Fibroblast of pulmonary artery (primary cell): ENCODE measurements at regions not wholly inside any gene's neighbourhood (a gene's known extent, or its start where the extent isn't known, plus 50 kb on each side); places are given as distances from the start of the nearest gene placed in this dataset.

Source experiments
- DNase-seq: peaks from one replicate; pipeline ENCODE4 v3.0.0-alpha.2; 2010; ENCODE audit warnings: low read depth
- H3K4me3 ChIP-seq: replicated peaks from 2 replicates; pipeline ENCODE4 v1.5.1; 2011; ENCODE audit warnings: low read depth, mild to moderate bottlenecking, control low read depth, low read length, moderate library complexity
- TF ChIP-seq, protein P1 (sequence below): IDR thresholded peaks from 2 replicates; pipeline ENCODE4 v1.5.1; 2011; ENCODE audit warnings: mild to moderate bottlenecking, control low read depth, low read length, inconsistent platforms; ENCODE audit errors: missing control alignments

DNA sequence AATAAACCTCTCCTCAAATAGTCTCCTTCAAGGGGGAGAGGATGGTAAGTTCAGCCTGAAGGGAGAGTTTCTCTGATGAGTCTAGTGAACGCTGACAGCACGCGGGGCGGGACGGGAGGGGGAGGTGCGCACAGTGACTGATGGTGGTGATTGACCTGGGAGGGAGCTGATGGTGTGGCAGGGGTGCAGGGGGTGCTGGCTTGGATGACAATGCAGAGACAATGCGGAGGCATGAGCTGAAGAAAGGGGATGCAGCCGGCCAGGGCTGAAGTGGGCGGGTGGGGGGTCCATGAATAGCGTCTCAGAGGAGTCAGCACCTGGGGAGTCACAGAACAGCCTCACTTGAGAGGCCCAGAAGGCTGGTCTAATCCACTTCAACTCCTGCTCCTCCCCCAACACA, 142.5 kb upstream of the PJA1 start:
- TF ChIP-seq, protein P1, sequence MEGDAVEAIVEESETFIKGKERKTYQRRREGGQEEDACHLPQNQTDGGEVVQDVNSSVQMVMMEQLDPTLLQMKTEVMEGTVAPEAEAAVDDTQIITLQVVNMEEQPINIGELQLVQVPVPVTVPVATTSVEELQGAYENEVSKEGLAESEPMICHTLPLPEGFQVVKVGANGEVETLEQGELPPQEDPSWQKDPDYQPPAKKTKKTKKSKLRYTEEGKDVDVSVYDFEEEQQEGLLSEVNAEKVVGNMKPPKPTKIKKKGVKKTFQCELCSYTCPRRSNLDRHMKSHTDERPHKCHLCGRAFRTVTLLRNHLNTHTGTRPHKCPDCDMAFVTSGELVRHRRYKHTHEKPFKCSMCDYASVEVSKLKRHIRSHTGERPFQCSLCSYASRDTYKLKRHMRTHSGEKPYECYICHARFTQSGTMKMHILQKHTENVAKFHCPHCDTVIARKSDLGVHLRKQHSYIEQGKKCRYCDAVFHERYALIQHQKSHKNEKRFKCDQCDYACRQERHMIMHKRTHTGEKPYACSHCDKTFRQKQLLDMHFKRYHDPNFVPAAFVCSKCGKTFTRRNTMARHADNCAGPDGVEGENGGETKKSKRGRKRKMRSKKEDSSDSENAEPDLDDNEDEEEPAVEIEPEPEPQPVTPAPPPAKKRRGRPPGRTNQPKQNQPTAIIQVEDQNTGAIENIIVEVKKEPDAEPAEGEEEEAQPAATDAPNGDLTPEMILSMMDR = no peak
- no peak for DNase-seq
- no peak overlapping the region for H3K4me3 ChIP-seq

DNA sequence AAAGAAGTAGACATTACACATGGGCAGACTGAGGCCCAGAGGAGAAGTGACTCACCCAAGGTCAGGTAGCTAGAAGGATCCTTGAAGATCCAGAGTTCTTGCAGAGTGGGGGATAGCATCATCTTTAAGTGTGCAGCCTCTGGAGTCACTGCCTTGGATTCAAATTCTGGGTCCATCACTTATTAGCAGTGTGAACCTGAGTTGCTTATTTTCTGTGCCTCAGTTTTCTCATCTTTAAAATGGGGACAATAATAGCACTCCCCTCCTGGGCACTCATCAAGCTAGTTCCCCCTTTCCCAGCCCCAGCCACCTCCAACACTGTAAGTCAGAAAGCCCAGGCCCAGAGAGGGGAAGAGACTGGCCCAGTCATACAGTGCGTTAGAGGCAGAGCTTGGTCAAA, 141.8 kb upstream of the PJA1 start:
- H3K4me3 ChIP-seq = no peak overlapping the region
- no peak for DNase-seq
- TF ChIP-seq, protein P1 = no peak

DNA sequence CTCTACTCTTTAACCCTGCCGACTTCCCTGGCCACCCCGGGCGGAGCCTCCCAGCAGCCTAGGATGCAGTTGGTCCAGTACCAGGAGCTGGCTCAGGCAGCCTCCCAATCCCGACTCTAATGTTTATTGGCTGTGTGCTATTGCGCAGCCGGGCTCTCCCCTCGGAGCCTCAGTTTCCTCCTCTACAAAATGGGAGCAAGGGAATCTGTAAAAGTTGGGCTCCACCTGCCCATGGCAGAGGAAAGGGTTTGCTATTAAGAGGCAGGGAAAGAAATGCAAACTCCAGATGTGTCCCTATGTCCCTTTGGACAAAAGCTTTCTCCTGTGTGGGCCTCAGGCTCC, 140.8 kb upstream of the PJA1 start:
- TF ChIP-seq, protein P1 = no peak
- no peak overlapping the region for H3K4me3 ChIP-seq
- DNase-seq = no peak

DNA sequence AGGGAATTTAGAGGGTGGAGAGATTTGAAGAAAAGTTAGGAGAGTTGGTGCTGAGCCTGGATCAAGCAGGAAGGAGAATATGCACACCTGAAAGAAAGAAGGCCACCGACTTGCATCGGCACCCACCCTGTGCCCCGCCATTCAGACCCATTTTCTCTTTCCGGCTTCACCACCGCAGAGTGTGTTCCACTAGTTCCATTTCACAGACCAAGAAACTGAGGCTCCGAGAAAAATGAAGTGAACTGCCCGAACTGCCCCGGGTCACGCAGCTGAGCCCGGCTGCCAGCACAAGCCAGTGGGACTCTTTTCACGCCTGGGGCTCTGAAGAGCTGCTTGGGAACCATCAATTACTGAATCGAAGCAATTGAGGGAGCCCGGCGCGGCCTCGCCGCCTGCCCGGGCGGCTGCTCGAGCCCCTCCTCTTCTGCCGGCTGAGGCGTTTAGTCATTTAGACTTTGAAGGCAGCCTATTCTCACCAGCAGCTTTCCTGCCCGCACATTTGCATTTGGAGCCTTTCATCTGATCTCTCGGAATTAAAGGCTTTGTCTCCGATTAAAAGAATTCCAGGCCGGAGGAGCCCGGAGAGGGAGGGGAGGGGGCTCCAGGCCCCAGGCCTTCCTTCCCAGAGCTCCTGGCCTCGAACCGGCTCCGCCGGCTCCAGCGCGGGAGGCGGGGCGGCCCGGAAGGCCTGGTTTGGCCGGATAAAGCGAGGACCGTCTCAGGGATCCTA, 140.2 kb upstream of the PJA1 start:
- H3K4me3 ChIP-seq = no peak overlapping the region
- no peak for DNase-seq
- TF ChIP-seq, protein P1 = no peak

DNA sequence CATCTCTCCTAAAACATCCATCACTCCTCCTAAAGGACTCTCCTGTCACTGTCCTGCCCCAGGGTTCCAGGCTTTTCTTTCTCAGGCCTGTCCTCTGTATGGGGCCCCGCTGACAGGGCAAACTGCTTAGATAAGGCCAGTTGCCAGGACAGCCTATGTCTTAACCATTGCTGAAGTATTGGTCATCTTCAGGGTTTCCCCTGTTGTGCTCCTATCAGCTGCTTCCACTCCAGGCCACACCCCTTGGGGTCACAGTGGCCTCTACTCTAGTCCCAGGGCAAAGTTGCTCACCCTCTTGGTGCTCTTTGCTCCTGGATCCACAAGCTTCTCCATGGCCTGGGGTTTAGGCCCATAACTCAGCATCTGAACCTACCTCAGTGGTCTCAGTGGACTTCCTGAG, 138.0 kb upstream of the PJA1 start:
- no peak for DNase-seq

DNA sequence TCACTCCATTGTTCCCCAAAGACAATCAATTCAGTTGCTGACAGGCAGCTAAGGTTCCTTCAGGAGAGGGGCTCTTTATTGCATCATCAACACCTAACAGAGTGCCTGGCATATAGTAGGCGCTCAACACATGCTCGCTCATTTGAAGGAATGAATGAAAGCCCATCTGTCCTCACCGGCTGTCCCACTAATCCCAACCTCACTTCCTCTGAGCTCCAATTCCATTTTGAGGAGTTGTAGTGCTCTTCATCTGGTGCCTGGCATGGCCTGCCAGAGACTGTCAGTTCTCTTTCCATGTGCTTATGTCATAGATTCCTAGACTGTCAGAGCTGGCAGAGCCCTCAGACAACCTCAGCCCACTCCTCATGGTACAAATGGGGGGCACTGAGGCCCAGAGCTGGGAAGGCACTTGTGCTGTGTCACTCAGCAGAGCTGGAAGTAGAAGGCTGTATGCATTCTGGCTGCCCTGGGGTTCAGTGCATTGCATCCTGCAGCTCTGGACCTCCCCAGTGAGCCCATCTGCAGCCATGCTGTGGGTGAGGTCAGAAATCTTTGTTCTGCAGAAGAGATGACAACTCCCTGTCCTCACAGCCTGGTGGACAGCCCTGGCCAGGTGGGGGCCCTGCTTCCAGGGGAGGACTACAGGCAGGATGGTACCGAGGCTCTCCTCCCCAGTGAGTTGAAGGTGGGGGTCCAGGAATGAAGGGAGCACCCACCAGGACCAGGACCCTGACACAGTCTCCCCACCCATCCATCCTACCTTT, 134.9 kb upstream of the PJA1 start:
- DNase-seq = no peak
- H3K4me3 ChIP-seq = no peak overlapping the region
- TF ChIP-seq, protein P1 = no peak

More for the DNA sequence above, 138.0 kb upstream of the PJA1 start:
- H3K4me3 ChIP-seq = no peak overlapping the region
- TF ChIP-seq, protein P1 = no peak
